ENCODE measurements at regions not wholly inside any gene's neighbourhood (a gene's known extent, or its start where the extent isn't known, plus 50 kb on each side); places are given as distances from the start of the nearest gene placed in this dataset.

- H3K4me1 Mint-ChIP-seq: no peaks in the 10 kb centered on the region
- no peak overlapping the region for H3K4me3 Mint-ChIP-seq
- ATAC-seq (replicated peaks; ENCODE audit: extremely low read depth, poor library complexity, severe bottlenecking) (no peak), DNase-seq (ENCODE audit: low spot score in 2 of 2) (no peak)
- H3K27ac Mint-ChIP-seq (ENCODE audit: low read depth): no peak overlapping the region
- H3K36me3 Mint-ChIP-seq (ENCODE audit: insufficient read depth): no peaks in the 10 kb centered on the region
- peaks cover 7% of the 10 kb centered on the region for H3K9me3 Mint-ChIP-seq
- peaks cover 77% of the 10 kb centered on the region for H3K27me3 Mint-ChIP-seq
These were observed 208.5 kb upstream of the LINGO1 start for GRCh38 chr15:77840991-77841775.

GRCh38 chr15:77839970-77840905, 207.5 kb upstream of the LINGO1 start:
- no peak for DNase-seq (ENCODE audit: low spot score in 2 of 2)
- no peak for ATAC-seq (replicated peaks; ENCODE audit: extremely low read depth, poor library complexity, severe bottlenecking)
- Mint-ChIP-seq H3K27me3 (peaks cover 69% of the 10 kb centered on the region), H3K4me1 (no peaks in the 10 kb centered on the region), H3K9me3 (peaks cover 7% of the 10 kb centered on the region), H3K27ac (ENCODE audit: low read depth) (no peak overlapping the region), H3K4me3 (no peak overlapping the region), H3K36me3 (ENCODE audit: insufficient read depth) (no peaks in the 10 kb centered on the region)

DNA sequence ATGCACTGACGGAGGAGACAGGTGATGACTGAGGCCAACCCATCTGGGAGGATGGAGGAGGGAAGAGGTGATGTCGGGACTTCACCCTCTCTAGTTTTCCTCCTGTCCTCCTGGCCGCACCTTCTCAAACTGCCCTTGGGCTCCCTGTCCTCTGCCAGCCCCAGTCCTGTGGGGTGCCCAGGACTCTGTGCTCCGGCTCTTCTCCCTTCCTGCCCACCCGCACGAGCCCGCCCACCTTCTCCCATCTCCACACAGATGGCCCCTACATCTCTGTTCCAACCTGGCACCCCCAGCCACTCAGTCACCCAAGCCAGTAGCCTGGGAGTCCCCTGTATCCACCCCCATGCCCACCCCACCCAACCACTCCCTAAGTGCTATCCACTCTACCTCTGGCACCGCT, 206.7 kb upstream of the LINGO1 start:
- H3K27me3 Mint-ChIP-seq: peaks cover 61% of the 10 kb centered on the region
- H3K4me3 Mint-ChIP-seq: no peak overlapping the region
- peaks cover 3% of the 10 kb centered on the region for H3K9me3 Mint-ChIP-seq
- H3K36me3 Mint-ChIP-seq (ENCODE audit: insufficient read depth): no peaks in the 10 kb centered on the region
- DNase-seq (ENCODE audit: low spot score in 2 of 2) (no peak), ATAC-seq (replicated peaks; ENCODE audit: extremely low read depth, poor library complexity, severe bottlenecking) (no peak)
- H3K4me1 Mint-ChIP-seq: no peaks in the 10 kb centered on the region
- H3K27ac Mint-ChIP-seq (ENCODE audit: low read depth): no peak overlapping the region

DNA sequence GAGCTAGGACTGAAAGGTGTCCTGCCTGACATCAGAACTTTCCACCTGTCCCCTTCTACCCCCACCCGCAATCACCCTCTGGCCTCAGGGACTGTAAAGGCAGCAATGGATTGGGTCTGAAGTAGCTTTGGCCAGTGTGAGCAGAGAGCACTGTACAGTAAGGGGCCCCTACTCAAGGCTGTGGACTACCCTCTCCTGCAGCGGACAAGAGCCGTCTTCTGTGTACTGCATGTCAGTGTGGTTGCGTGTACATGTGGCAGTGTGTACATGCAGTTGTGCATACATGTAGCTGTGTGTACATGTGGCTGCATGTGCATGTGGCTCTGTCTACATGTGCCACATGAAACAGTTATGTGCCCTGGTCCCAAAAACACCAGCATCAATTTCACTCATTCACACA, 205.9 kb upstream of the LINGO1 start:
- H3K4me3 Mint-ChIP-seq: no peak overlapping the region
- H3K4me1 Mint-ChIP-seq: no peaks in the 10 kb centered on the region
- H3K27me3 Mint-ChIP-seq: peaks cover 54% of the 10 kb centered on the region
- H3K27ac Mint-ChIP-seq (ENCODE audit: low read depth): no peak overlapping the region
- H3K9me3 Mint-ChIP-seq: no peaks in the 10 kb centered on the region
- DNase-seq (ENCODE audit: low spot score in 2 of 2) (no peak), ATAC-seq (replicated peaks; ENCODE audit: extremely low read depth, poor library complexity, severe bottlenecking) (no peak)
- H3K36me3 Mint-ChIP-seq (ENCODE audit: insufficient read depth): no peaks in the 10 kb centered on the region

DNA sequence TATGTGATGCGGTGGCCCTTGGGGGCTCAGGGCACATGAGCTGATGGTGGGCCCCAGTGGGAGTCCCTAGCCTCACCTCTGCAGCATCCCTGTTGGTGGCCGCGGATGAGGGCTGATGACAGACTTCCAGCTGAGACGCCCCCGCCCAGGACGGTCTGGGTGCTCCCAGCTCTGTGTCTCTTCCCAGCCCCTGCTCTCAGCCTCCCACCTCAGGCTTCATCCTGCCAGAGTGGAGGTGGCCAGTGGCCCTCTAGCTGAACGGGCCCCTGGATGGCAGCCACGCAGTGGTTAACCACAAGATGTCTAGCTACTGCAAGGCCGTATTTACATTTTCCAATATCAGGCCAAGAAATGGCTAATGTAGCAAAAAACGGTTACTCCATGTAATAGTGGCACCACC, 205.3 kb upstream of the LINGO1 start:
- DNase-seq (ENCODE audit: low spot score in 2 of 2): no peak
- H3K27me3 Mint-ChIP-seq: peaks cover 54% of the 10 kb centered on the region
- no peaks in the 10 kb centered on the region for H3K9me3 Mint-ChIP-seq
- no peaks in the 10 kb centered on the region for H3K36me3 Mint-ChIP-seq (ENCODE audit: insufficient read depth)
- no peak for ATAC-seq (replicated peaks; ENCODE audit: extremely low read depth, poor library complexity, severe bottlenecking)
- H3K27ac Mint-ChIP-seq (ENCODE audit: low read depth): no peak overlapping the region
- no peaks in the 10 kb centered on the region for H3K4me1 Mint-ChIP-seq
- H3K4me3 Mint-ChIP-seq: no peak overlapping the region

DNA sequence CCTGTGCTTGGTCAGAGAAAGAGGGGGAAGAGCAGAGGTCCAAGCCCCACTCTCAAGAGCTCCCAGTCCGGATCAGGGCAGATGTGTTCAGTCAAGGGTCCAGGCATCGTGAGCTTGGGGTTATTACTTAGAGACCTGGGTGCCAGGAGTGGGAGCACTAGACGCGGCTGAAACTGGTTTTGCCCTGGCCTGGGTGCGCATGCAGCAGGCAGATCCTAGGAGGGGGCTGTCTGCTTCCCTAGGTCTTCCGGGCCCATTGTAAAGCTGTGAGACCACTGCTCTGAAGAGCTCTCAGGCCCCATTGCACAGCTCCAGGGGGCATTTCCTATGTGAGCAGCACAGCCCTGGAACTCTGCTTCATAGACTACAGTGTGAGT, 204.9 kb upstream of the LINGO1 start:
- H3K27me3 Mint-ChIP-seq: peaks cover 57% of the 10 kb centered on the region
- no peak overlapping the region for H3K4me3 Mint-ChIP-seq
- ATAC-seq (replicated peaks; ENCODE audit: extremely low read depth, poor library complexity, severe bottlenecking): no peak
- H3K4me1 Mint-ChIP-seq: no peaks in the 10 kb centered on the region
- DNase-seq (ENCODE audit: low spot score in 2 of 2): no peak
- no peaks in the 10 kb centered on the region for H3K9me3 Mint-ChIP-seq
- H3K36me3 Mint-ChIP-seq (ENCODE audit: insufficient read depth): no peaks in the 10 kb centered on the region
- H3K27ac Mint-ChIP-seq (ENCODE audit: low read depth): no peak overlapping the region

DNA sequence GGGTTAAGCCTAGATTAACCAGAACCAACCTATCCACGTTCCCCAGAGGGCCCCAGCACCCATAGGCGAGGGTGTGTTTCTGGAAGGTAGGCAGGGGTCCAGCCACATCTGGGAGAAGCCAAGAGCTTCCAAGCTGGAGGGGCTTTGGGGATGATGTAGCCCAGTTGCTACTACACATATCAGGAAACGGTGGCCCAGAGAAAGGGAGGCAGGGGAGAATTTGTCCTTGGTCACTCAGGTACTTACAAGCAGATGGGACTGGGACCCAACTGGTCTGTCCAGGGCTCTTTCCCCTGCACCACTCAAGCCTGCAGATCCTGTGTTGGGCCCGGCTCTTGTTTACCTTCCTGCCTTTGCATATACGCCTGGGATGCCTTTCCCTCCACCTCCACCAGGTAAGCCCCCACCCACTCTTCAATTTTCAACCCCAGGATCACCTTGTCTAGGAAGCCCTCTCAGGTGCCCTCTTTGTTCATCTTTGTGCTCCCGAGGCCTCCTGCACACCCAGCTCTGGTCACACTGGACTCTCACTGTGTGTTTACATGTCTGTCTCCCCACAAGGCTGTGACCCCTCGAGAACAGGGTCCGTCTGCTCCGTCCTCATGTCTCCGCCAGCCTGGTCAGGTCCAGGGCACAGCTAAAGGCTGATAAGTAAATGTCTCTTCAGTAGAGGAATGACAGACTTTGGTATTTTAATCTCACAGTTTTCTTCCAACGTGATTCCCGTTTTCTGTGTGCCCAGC, 204.4 kb upstream of the LINGO1 start:
- no peak for DNase-seq (ENCODE audit: low spot score in 2 of 2)
- no peak overlapping the region for H3K4me3 Mint-ChIP-seq
- H3K27me3 Mint-ChIP-seq: peaks cover 59% of the 10 kb centered on the region

GRCh38 chr15:77836121-77836692, 203.5 kb upstream of the LINGO1 start:
- ATAC-seq (replicated peaks; ENCODE audit: extremely low read depth, poor library complexity, severe bottlenecking): no peak
- Mint-ChIP-seq H3K4me1 (no peaks in the 10 kb centered on the region), H3K27me3 (peaks cover 51% of the 10 kb centered on the region), H3K9me3 (no peaks in the 10 kb centered on the region), H3K36me3 (ENCODE audit: insufficient read depth) (no peaks in the 10 kb centered on the region), H3K27ac (ENCODE audit: low read depth) (no peak overlapping the region), H3K4me3 (no peak overlapping the region)
- no peak for DNase-seq (ENCODE audit: low spot score in 2 of 2)

More for the DNA sequence above, 204.4 kb upstream of the LINGO1 start:
- no peak for ATAC-seq (replicated peaks; ENCODE audit: extremely low read depth, poor library complexity, severe bottlenecking)
- H3K27ac Mint-ChIP-seq (ENCODE audit: low read depth): no peak overlapping the region
- no peaks in the 10 kb centered on the region for H3K36me3 Mint-ChIP-seq (ENCODE audit: insufficient read depth)
- no peaks in the 10 kb centered on the region for H3K4me1 Mint-ChIP-seq
- no peaks in the 10 kb centered on the region for H3K9me3 Mint-ChIP-seq

DNA sequence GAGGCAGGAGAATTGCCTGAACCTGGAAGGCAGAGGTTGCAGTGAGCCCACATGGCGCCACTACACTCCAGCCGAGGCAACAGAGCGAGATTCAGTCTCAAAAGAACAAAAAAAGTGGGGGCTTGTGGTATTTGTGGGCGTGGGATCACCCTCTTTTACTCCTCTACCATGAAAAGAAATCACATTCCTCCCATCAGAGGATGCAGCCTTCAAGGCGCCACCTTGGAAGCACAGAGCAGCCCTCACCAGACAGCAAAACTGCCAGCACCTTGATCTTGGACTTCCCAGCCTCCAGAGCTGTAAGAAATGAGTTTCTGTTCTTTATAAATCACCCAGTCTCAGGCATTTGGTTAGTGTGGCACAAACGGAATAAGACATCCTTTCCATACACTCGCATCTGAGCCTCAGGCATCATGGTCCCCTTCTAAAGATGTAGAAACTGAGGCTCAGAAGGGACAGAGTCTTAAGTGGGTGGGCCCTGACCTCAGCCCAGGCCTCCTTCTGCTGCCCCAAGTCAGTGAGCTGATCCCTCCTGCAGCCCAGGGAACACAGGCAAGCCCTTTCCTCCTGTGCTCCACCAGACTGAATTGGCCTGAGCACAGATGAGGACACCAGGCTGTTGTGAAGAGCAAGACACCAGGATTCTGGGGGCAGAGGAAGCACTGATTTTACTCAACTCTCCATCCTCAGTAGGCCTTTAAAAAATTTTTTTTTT, 201.7 kb upstream of the LINGO1 start:
- Mint-ChIP-seq H3K4me1 (no peaks in the 10 kb centered on the region), H3K4me3 (no peak overlapping the region), H3K27me3 (peaks cover 33% of the 10 kb centered on the region), H3K9me3 (no peaks in the 10 kb centered on the region), H3K27ac (ENCODE audit: low read depth) (no peak overlapping the region), H3K36me3 (ENCODE audit: insufficient read depth) (no peaks in the 10 kb centered on the region)
- ATAC-seq (replicated peaks; ENCODE audit: extremely low read depth, poor library complexity, severe bottlenecking) (no peak), DNase-seq (ENCODE audit: low spot score in 2 of 2) (no peak)

DNA sequence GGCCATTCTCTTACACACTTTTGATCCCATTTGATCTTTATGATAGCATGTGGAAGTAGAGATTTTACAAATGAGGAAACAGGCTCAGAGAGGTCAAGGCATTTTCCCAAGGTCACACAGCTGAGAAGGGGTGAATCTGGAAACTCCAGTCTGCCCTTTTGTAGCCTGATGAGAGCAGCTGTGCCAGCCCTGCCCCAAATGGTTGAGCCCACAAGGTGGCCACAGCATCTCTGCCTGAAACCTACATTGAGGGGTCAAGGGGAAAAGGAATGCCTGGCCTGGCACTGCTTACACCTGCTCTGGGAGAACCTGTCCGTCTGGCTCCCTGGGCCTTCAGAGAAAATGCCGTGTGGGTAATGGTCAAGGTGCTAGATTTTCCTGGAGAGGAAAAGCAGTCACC, 200.2 kb upstream of the LINGO1 start:
- Mint-ChIP-seq H3K9me3 (no peaks in the 10 kb centered on the region), H3K27ac (ENCODE audit: low read depth) (no peak overlapping the region), H3K27me3 (peaks cover 22% of the 10 kb centered on the region), H3K4me1 (no peaks in the 10 kb centered on the region), H3K4me3 (no peak overlapping the region), H3K36me3 (ENCODE audit: insufficient read depth) (no peaks in the 10 kb centered on the region)
- no peak for ATAC-seq (replicated peaks; ENCODE audit: extremely low read depth, poor library complexity, severe bottlenecking)
- no peak for DNase-seq (ENCODE audit: low spot score in 2 of 2)

GRCh38 chr15:77831986-77832385, 199.3 kb upstream of the LINGO1 start:
- ATAC-seq (replicated peaks; ENCODE audit: extremely low read depth, poor library complexity, severe bottlenecking): no peak
- H3K4me1 Mint-ChIP-seq: no peaks in the 10 kb centered on the region
- peaks cover 13% of the 10 kb centered on the region for H3K27me3 Mint-ChIP-seq
- no peaks in the 10 kb centered on the region for H3K9me3 Mint-ChIP-seq
- no peak overlapping the region for H3K27ac Mint-ChIP-seq (ENCODE audit: low read depth)
- no peak for DNase-seq (ENCODE audit: low spot score in 2 of 2)
- no peak overlapping the region for H3K4me3 Mint-ChIP-seq
- H3K36me3 Mint-ChIP-seq (ENCODE audit: insufficient read depth): no peaks in the 10 kb centered on the region

DNA sequence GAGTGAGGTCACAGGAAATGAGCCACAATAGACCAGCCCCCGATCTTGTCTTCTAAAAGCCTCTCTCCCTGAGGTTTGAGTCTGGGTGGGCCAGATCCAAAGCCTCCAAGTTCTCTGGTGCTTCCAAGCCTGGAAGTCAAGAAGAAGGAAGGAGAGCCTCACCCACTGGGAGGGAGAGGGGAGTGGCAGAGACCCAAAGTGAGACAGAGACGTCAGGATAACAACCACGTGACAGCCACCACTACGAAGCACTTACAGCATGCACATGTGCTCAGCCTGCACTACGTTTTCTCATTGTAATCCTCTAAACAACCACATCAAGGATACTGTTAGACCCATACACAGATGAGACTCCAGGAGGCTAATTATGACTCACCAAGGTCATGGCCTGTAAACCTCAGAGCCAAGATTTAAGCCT, 197.3 kb upstream of the LINGO1 start:
- no peak for ATAC-seq (replicated peaks; ENCODE audit: extremely low read depth, poor library complexity, severe bottlenecking)
- no peak for DNase-seq (ENCODE audit: low spot score in 2 of 2)
- Mint-ChIP-seq H3K27ac (ENCODE audit: low read depth) (no peak overlapping the region), H3K4me3 (no peak overlapping the region), H3K4me1 (no peaks in the 10 kb centered on the region), H3K9me3 (no peaks in the 10 kb centered on the region), H3K27me3 (peaks cover 18% of the 10 kb centered on the region), H3K36me3 (ENCODE audit: insufficient read depth) (no peaks in the 10 kb centered on the region)
